ENCODE measurements at regions not wholly inside any gene's neighbourhood (a gene's known extent, or its start where the extent isn't known, plus 50 kb on each side); places are given as distances from the start of the nearest gene placed in this dataset.
A peak's percentile ranks its signal among the peaks of the same experiment; 100 is the strongest.

- Mint-ChIP-seq H3K27ac (no peak overlapping the region), H3K9me3 (peaks cover 0 to 8% (median 0%) of the 10 kb centered on the region in 7 donors), H3K36me3 (no peaks in the 10 kb centered on the region), H3K4me1 (peaks cover 7 to 11% (median 8%) of the 10 kb centered on the region in 3 donors), H3K27me3 (no peaks in the 10 kb centered on the region), H3K4me3 (no peak overlapping the region)
- no peak for ATAC-seq (ENCODE audit: low read depth in 2 of 2)
- no peak for DNase-seq
These were observed 240.6 kb upstream of the MAP3K1 start for GRCh38 chr5:56574778-56575177.

GRCh38 chr5:56569566-56569965 is 245.8 kb upstream of the MAP3K1 start:
- no peak overlapping the region for H3K4me3 Mint-ChIP-seq
- no peak for ATAC-seq (ENCODE audit: low read depth in 2 of 2)
- DNase-seq = no peak

GRCh38 chr5:56569076-56569475 is 246.3 kb upstream of the MAP3K1 start:
- Mint-ChIP-seq H3K4me3 (no peak overlapping the region), H3K9me3 (peaks cover 0 to 4% (median 0%) of the 10 kb centered on the region in 7 donors), H3K27ac (no peak overlapping the region), H3K27me3 (no peaks in the 10 kb centered on the region), H3K4me1 (peaks cover 36 to 48% (median 39%) of the 10 kb centered on the region in 3 donors), H3K36me3 (no peaks in the 10 kb centered on the region)
- no peak for DNase-seq
- ATAC-seq (ENCODE audit: low read depth in 2 of 2) = no peak

More at GRCh38 chr5:56569566-56569965, 245.8 kb upstream of the MAP3K1 start:
- no peaks in the 10 kb centered on the region for H3K27me3 Mint-ChIP-seq
- H3K36me3 Mint-ChIP-seq = no peaks in the 10 kb centered on the region
- H3K9me3 Mint-ChIP-seq = peaks cover 0 to 8% (median 0%) of the 10 kb centered on the region in 7 donors
- H3K4me1 Mint-ChIP-seq = peaks cover 36 to 44% (median 38%) of the 10 kb centered on the region in 3 donors
- H3K27ac Mint-ChIP-seq = peak overlapping the region in 1 of 6 donors; percentile 25

- H3K4me3 Mint-ChIP-seq = no peak overlapping the region
- H3K27ac Mint-ChIP-seq = peak overlapping the region in 2 of 6 donors; percentile 1 to 44
- ATAC-seq (ENCODE audit: low read depth in 2 of 2) (no peak), DNase-seq (no peak)
- no peaks in the 10 kb centered on the region for H3K36me3 Mint-ChIP-seq
- H3K9me3 Mint-ChIP-seq = no peaks in the 10 kb centered on the region
- peaks cover 34 to 40% (median 36%) of the 10 kb centered on the region in 3 donors for H3K4me1 Mint-ChIP-seq
- H3K27me3 Mint-ChIP-seq = no peaks in the 10 kb centered on the region
These were observed 248.1 kb upstream of the MAP3K1 start for GRCh38 chr5:56567278-56567677.

GRCh38 chr5:56566374-56567249 is 248.7 kb upstream of the MAP3K1 start:
- no peaks in the 10 kb centered on the region for H3K27me3 Mint-ChIP-seq
- no peaks in the 10 kb centered on the region for H3K9me3 Mint-ChIP-seq
- no peaks in the 10 kb centered on the region for H3K36me3 Mint-ChIP-seq
- H3K4me1 Mint-ChIP-seq = peaks cover 34 to 40% (median 36%) of the 10 kb centered on the region in 3 donors
- DNase-seq (no peak), ATAC-seq (ENCODE audit: low read depth in 2 of 2) (no peak)
- H3K4me3 Mint-ChIP-seq = no peak overlapping the region
- H3K27ac Mint-ChIP-seq = peak overlapping the region in 5 of 6 donors; percentile 7 to 89 (median 41)

GRCh38 chr5:56565644-56566043 is 249.7 kb upstream of the MAP3K1 start:
- H3K9me3 Mint-ChIP-seq = peaks cover 0 to 1% (median 0%) of the 10 kb centered on the region in 7 donors
- peaks cover 0 to 3% of the 10 kb centered on the region in 2 donors for H3K36me3 Mint-ChIP-seq
- DNase-seq (peak; percentile 66), ATAC-seq (ENCODE audit: low read depth in 2 of 2) (peak; percentile 100)
- peaks cover 36 to 40% (median 37%) of the 10 kb centered on the region in 3 donors for H3K4me1 Mint-ChIP-seq
- peak overlapping the region in 6 of 8 donors; percentile 11 to 79 (median 31) for H3K4me3 Mint-ChIP-seq
- H3K27me3 Mint-ChIP-seq = no peaks in the 10 kb centered on the region
- H3K27ac Mint-ChIP-seq = peak overlapping the region in 3 of 6 donors; percentile 38 to 73 (median 60)

GRCh38 chr5:56565283-56565615 is 250.1 kb upstream of the MAP3K1 start:
- ATAC-seq (ENCODE audit: low read depth in 2 of 2) (peak in 1 of 2 donors; percentile 5), DNase-seq (no peak)
- Mint-ChIP-seq H3K9me3 (peaks cover 0 to 5% (median 0%) of the 10 kb centered on the region in 7 donors), H3K4me3 (peak overlapping the region in 6 of 8 donors; percentile 11 to 79 (median 31)), H3K4me1 (peaks cover 36 to 41% (median 40%) of the 10 kb centered on the region in 3 donors), H3K27ac (peak overlapping the region in 4 of 6 donors; percentile 38 to 73 (median 56)), H3K36me3 (peaks cover 0 to 7% of the 10 kb centered on the region in 2 donors), H3K27me3 (no peaks in the 10 kb centered on the region)

GRCh38 chr5:56564541-56565282 is 250.6 kb upstream of the MAP3K1 start:
- Mint-ChIP-seq H3K27ac (peak overlapping the region in 3 of 6 donors; percentile 38 to 86 (median 52)), H3K9me3 (peaks cover 0 to 8% (median 0%) of the 10 kb centered on the region in 7 donors), H3K36me3 (peaks cover 0 to 10% of the 10 kb centered on the region in 2 donors), H3K27me3 (no peaks in the 10 kb centered on the region), H3K4me1 (peaks cover 36 to 42% (median 40%) of the 10 kb centered on the region in 3 donors), H3K4me3 (peak overlapping the region in 5 of 8 donors; percentile 11 to 79 (median 17))
- DNase-seq = no peak
- ATAC-seq (ENCODE audit: low read depth in 2 of 2) = no peak

- no peak overlapping the region for H3K4me3 Mint-ChIP-seq
- DNase-seq (no peak), ATAC-seq (ENCODE audit: low read depth in 2 of 2) (no peak)
- no peaks in the 10 kb centered on the region for H3K27me3 Mint-ChIP-seq
- peaks cover 0 to 10% of the 10 kb centered on the region in 2 donors for H3K36me3 Mint-ChIP-seq
- peaks cover 0 to 8% (median 0%) of the 10 kb centered on the region in 7 donors for H3K9me3 Mint-ChIP-seq
- peaks cover 25 to 35% (median 26%) of the 10 kb centered on the region in 3 donors for H3K4me1 Mint-ChIP-seq
- no peak overlapping the region for H3K27ac Mint-ChIP-seq
These were observed 253.9 kb upstream of the MAP3K1 start for GRCh38 chr5:56561455-56561854.

- Mint-ChIP-seq H3K27ac (peak overlapping the region in 1 of 6 donors; percentile 7), H3K36me3 (peaks cover 0 to 10% of the 10 kb centered on the region in 2 donors), H3K9me3 (peaks cover 0 to 8% (median 0%) of the 10 kb centered on the region in 7 donors), H3K4me1 (peaks cover 0 to 12% (median 0%) of the 10 kb centered on the region in 3 donors), H3K4me3 (no peak overlapping the region), H3K27me3 (no peaks in the 10 kb centered on the region)
- no peak for ATAC-seq (ENCODE audit: low read depth in 2 of 2)
- DNase-seq = no peak
These were observed 257.1 kb upstream of the MAP3K1 start for GRCh38 chr5:56558131-56558745.

GRCh38 chr5:56557198-56557597 is 258.2 kb upstream of the MAP3K1 start:
- ATAC-seq (ENCODE audit: low read depth in 2 of 2) (no peak), DNase-seq (no peak)
- Mint-ChIP-seq H3K4me3 (no peak overlapping the region), H3K9me3 (peaks cover 0 to 8% (median 0%) of the 10 kb centered on the region in 7 donors), H3K27ac (peak overlapping the region in 1 of 6 donors; percentile 18), H3K4me1 (peaks cover 0 to 12% (median 0%) of the 10 kb centered on the region in 3 donors), H3K36me3 (peaks cover 0 to 10% of the 10 kb centered on the region in 2 donors), H3K27me3 (no peaks in the 10 kb centered on the region)

GRCh38 chr5:56552612-56553268 is 262.6 kb upstream of the MAP3K1 start:
- no peak for ATAC-seq (ENCODE audit: low read depth in 2 of 2)
- no peak for DNase-seq
- Mint-ChIP-seq H3K4me3 (no peak overlapping the region), H3K4me1 (no peaks in the 10 kb centered on the region), H3K27me3 (no peaks in the 10 kb centered on the region), H3K27ac (peak overlapping the region in 1 of 6 donors; percentile 44), H3K36me3 (no peaks in the 10 kb centered on the region), H3K9me3 (no peaks in the 10 kb centered on the region)
